Nucleus accumbens (tissue), 56 donors: ENCODE measurements at regions not wholly inside any gene's neighbourhood (a gene's known extent, or its start where the extent isn't known, plus 50 kb on each side); places are given as distances from the start of the nearest gene placed in this dataset.

Source experiments
- DNase-seq, 56 donors: peaks; one replicate each; lab custom pipeline; 2025; lab: John Stamatoyannopoulos, UW

- no peak for DNase-seq
Observed at GRCh38 chr4:152009031-152009670, 248.3 kb upstream of the GATB start.

- DNase-seq = peak in 7 of 56 donors; percentile 6 to 45 (median 17)
Observed at GRCh38 chr4:152007111-152007510, 246.3 kb upstream of the GATB start.

GRCh38 chr4:152004801-152005200 lies 244.0 kb upstream of the GATB start:
- DNase-seq = no peak

- no peak for DNase-seq
Observed at GRCh38 chr4:152000518-152000917, 239.7 kb upstream of the GATB start.

GRCh38 chr4:151998723-151999122 lies 237.9 kb upstream of the GATB start:
- no peak for DNase-seq

GRCh38 chr4:151997461-151997860 lies 236.7 kb upstream of the GATB start:
- DNase-seq = no peak

DNA sequence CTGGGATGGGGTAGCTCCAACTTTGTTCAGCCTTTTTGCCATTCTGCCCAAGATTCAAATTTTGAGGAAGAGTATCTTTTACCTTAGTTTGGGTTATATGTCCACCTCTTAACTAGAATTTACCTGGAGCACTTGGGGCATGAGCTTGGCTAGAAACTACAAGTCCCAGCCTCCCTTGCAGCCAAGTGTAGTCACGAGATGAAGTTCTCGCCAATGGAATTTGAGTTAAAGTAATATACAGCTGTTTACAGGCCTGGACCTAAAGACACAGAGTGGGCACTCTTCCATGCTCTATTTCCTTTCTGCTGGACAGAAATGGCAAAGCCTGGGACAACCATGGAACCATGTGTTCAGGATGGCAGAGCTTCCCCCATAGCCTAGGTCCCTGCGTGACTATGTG lies 233.6 kb upstream of the GATB start:
- DNase-seq = no peak

DNA sequence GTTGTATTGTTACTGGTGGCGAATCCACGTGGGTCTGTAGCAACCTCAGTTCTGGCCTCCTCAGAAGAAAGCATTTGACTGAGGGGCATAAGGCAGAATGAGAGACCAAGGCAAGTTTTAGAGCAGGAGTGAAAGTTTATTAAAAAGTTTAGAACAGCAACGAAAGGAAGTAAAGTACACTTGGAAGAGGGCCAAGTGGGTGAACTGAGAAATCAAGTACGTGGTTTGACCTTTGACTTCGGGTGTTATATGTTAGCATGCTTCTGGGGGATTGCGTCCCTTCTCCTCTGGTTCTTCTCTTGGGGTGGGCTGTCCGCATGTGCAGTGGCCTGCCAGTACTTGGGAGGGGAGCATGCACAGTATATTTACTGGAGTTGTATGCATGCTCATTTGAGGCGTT lies 232.7 kb upstream of the GATB start:
- no peak for DNase-seq

GRCh38 chr4:151992332-151993154 lies 231.7 kb upstream of the GATB start:
- DNase-seq = no peak

DNA sequence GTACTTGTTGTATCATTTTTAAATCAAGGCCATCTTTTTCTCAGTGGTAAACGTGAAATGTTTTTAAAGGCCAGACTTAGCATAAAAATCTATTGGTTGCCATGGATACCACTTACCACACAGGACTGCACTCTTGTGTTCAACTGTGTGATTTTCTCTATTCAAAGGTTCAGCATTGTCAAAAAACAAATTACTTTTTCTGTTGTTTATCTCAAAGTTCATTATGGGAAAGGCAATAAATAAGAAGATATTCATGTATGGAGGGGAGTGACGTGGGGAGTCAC lies 231.0 kb upstream of the GATB start:
- no peak for DNase-seq

DNA sequence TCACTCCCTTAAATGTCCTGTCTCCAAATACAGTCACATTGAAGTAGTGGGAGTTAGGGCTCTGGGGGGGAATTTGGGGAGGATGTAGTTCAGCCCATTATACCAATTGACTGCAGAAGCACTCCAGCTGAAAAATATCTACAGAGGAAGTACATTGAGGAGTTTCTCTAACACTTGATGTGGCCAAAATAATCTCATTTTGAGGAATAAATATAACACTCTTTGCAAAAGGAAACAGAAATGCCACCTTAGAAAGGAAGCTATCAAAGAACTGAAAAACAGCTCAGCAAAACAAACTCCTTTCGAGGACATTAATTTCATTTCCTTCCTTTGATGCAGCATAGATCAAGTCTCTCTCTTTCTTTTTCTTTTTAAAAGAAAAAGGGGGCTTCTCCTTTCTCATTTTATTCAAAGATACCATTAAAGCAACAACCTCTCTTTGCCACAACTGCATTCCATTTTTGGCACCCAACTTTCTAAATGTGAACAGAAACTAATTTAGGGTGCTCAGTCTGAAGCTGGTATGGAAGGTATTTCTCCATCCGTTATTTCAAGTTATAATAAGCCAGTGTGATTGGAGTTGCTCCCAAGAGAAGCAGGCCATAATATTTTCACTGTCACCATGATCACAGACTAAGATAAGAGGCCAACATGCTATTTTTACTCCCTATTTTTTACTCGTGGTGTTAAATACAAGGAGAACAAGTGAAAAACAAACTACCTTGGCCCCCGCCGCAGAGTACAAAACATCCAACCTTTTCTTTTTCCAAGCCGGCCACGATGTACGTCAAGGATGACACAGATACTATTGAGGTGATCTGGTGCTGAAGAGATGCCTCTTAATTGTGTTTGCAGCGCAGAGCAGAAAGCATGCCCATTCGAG lies 230.4 kb upstream of the GATB start:
- DNase-seq = peak in 5 of 56 donors; percentile 10 to 17 (median 13)

DNA sequence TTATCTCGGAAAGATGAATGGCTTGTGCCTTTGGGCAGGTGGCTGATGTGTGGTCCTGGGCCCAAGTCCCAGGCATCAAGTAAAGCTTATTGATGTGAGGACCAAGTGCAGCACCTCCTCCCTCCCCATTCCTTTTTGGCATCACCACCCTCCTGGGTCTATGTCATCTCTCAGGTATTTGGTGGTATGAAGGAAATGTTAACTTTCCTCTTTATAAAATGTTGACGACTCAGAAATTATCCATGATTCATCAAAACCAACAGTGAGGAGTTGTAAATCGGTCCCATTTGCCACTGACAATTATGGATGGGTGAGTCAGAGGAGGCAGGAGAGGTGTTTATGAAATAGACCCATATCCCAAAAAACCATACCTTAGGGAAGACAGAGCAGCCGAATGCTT lies 229.4 kb upstream of the GATB start:
- DNase-seq = no peak

- DNase-seq = peak in 1 of 56 donors; percentile 14
Observed at GRCh38 chr4:151988591-151988990, 227.8 kb upstream of the GATB start.

DNA sequence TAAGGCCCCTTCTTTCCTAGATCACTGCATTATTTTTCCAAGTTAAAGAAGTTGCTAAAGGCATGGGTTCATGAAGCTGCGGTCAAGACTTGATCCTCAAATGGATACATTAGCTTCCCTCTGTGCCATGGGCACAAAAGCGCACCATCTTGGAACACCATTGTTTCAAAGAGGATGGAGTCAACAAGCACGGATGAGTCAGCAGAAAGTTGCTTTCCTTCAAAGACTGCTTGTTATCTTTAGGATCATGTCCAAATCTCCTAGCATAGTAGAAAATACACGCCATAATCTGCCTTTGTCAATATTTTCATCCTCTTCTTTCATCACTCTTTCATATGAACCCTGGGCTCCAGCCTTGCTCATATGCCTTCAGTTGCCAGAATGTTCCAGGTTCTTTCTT lies 226.8 kb upstream of the GATB start:
- DNase-seq = no peak

GRCh38 chr4:151983854-151984253 lies 223.0 kb upstream of the GATB start:
- DNase-seq = peak in 6 of 56 donors; percentile 6 to 30 (median 14)

GRCh38 chr4:151979819-151980218 lies 219.0 kb upstream of the GATB start:
- no peak for DNase-seq

DNA sequence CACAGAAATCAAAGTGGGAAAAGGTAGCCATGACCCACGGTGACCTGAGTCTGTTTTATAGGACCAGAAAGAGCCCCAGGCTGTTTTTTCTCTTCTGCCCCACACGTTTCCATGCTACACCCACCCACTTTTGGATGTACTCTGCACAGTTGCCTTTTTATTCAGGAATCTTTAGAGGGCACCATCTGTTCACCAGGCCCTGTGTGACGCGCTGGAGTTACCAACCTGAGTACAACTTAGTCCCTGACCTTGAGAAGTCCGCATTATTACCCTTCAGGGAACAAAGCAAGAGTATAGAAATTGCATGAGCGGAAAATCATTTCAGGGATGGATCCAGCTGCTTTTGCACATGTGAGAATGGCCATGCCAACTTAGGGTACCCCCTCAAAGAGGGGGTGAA lies 207.8 kb upstream of the GATB start:
- DNase-seq = no peak

GRCh38 chr4:151967074-151967473 lies 206.3 kb upstream of the GATB start:
- DNase-seq = no peak

GRCh38 chr4:151962138-151962823 lies 201.5 kb upstream of the GATB start:
- no peak for DNase-seq

- no peak for DNase-seq
Observed at GRCh38 chr4:151961456-151961855, 200.6 kb upstream of the GATB start.
